PC-3 (cell line): ENCODE measurements at regions not wholly inside any gene's neighbourhood (a gene's known extent, or its start where the extent isn't known, plus 50 kb on each side); places are given as distances from the start of the nearest gene placed in this dataset.

Experiments used
- ATAC-seq: fragments of 200-7000 bp; cut with Tn5 transposase; 2 replicates; pipeline ENCODE4 v1.9.1; 2020; ENCODE audit warnings: mild to moderate bottlenecking, moderate library complexity
- BruUV-seq: library from RNA; stranded (reverse); fragments of 400-500 nt; replicated peaks from 2 replicates; lab custom pipeline; 2021; lab: Mats Ljungman, UMichigan
- CTCF ChIA-PET: fragments of 300-600 bp; sonication (Branson Sonifier 250); formaldehyde crosslinking; loops from one replicate; lab custom pipeline; 2022; ENCODE audit warnings: antibody characterized with exemption; lab: Charles Lee
- POLR2A ChIA-PET: fragments of 300-600 bp; sonication (Branson Sonifier 250); formaldehyde crosslinking; loops from one replicate; lab custom pipeline; 2022; ENCODE audit warnings: antibody characterized with exemption; ENCODE audit not compliant: unreplicated experiment; lab: Charles Lee
- DNase-seq: peaks from one replicate; pipeline ENCODE4 v3.0.0-alpha.2; 2015
- H2AFZ ChIP-seq: fragments of 300-600 bp; sonication (generic); 2 replicates; pipeline ENCODE4 v1.6.0; 2016; ENCODE audit warnings: antibody characterized with exemption, low read length
- H3F3A ChIP-seq: fragments of 300-600 bp; sonication (generic); one replicate; pipeline ENCODE4 v1.6.0; 2017; ENCODE audit warnings: antibody characterized with exemption, low read length, control low read depth, mild to moderate bottlenecking; ENCODE audit not compliant: unreplicated experiment
- H3K27ac ChIP-seq: fragments of 300-600 bp; sonication (generic); 2 replicates; pipeline ENCODE4 v1.5.1; 2016; ENCODE audit warnings: mild to moderate bottlenecking, low read length
- H3K27me3 ChIP-seq: fragments of 300-600 bp; sonication (generic); 2 replicates; pipeline ENCODE4 v1.6.1; 2016; ENCODE audit warnings: low read length, mixed read lengths
- H3K36me3 ChIP-seq: fragments of 300-600 bp; sonication (generic); 2 replicates; pipeline ENCODE4 v1.6.1; 2016; ENCODE audit warnings: low read depth, mixed run types, low read length, mixed read lengths
- H3K4me1 ChIP-seq: fragments of 300-600 bp; sonication (generic); 2 replicates; pipeline ENCODE4 v1.5.1; 2016; ENCODE audit warnings: low read length; ENCODE audit not compliant: insufficient read depth
- H3K4me2 ChIP-seq: fragments of 300-600 bp; sonication (generic); 2 replicates; pipeline ENCODE4 v1.6.0; 2016; ENCODE audit warnings: low read length
- H3K4me3 ChIP-seq: fragments of 300-600 bp; sonication (generic); 2 replicates; pipeline ENCODE4 v1.5.1; 2016; ENCODE audit warnings: mild to moderate bottlenecking, low read length, mixed read lengths
- H3K79me2 ChIP-seq: fragments of 300-600 bp; sonication (generic); 2 replicates; pipeline ENCODE4 v1.6.1; 2017; ENCODE audit warnings: low read length, mixed read lengths
- H3K9ac ChIP-seq: fragments of 300-600 bp; sonication (generic); 2 replicates; pipeline ENCODE4 v1.6.0; 2016; ENCODE audit warnings: mild to moderate bottlenecking, low read length
- H3K9me2 ChIP-seq: fragments of 300-600 bp; sonication (generic); replicated peaks from 2 replicates; pipeline ENCODE4 v1.6.1; 2016; ENCODE audit warnings: mixed run types, low read length, mixed read lengths
- H3K9me3 ChIP-seq: fragments of 300-600 bp; sonication (generic); 2 replicates; pipeline ENCODE4 v1.6.1; 2016; ENCODE audit warnings: low read length, mixed read lengths
- H4K20me1 ChIP-seq: fragments of 300-600 bp; sonication (generic); 2 replicates; pipeline ENCODE4 v1.6.1; 2016; ENCODE audit warnings: low read length, mixed read lengths
- EZH2 ChIP-seq: fragments of 300-600 bp; sonication (generic); IDR thresholded peaks from one replicate; pipeline ENCODE4 v1.6.1; 2017; ENCODE audit warnings: antibody characterized with exemption, mild to moderate bottlenecking, low read length; ENCODE audit not compliant: unreplicated experiment
- EZH2phosphoT487 ChIP-seq: fragments of 300-600 bp; sonication (generic); IDR thresholded peaks from 2 replicates; pipeline ENCODE4 v1.6.1; 2018; ENCODE audit warnings: mild to moderate bottlenecking, antibody characterized with exemption, low read length, borderline replicate concordance
- intact Hi-C: fragments of 100-400 bp; cut with micrococcal nuclease; formaldehyde crosslinking; loops from 2 replicates; pipeline ENCODE4 v1.9.0; 2023
- TF ChIP-seq, protein P1 (sequence below): fragments of 300-600 bp; sonication (generic); conservative IDR thresholded peaks from 2 replicates; pipeline ENCODE4 v1.5.1; 2017; ENCODE audit warnings: antibody characterized with exemption, low read depth, mild to moderate bottlenecking, low read length

DNA sequence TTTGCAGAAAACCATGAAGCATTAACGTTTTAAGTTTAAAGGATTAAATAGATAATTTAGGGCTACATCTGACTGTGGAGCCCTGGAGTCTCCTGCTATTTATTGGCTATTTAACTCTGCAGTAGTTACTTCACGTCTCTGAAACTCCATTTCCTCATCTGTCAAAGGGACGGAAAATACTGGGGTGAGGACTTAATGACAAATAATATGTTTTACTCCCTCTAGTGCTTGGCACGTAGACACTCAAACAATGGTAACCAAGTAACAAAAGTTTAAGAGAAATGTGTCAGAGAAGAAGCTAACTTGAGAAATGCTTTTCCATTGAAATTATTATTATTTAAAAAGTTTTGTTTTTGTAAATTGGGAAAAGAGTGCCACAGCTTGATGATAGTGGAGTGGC lies 130.7 kb upstream of the RCN1 start:
- H3K9ac ChIP-seq = no peak overlapping the region

DNA sequence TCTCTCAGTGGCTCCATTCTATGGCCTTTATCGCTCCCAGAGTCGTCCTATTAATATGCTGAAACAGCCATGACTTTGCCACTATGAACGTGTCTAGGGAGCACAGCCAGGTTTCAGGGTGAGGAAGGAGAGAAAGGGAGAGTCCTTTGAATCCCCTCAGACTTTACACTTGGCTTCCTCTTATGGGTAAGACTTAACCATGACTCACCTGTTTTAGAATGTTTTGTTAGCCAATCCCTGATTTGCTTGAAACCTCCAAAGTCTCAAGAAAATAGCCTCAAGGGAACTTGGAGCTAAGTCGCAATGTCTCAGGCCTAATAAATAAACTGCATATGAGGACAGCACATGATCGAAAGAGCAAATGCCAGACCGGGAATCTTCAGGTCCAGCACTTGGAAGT lies 131.2 kb upstream of the RCN1 start:
- DNase-seq (peak; percentile 83), ATAC-seq (peak; percentile 76)
- CTCF ChIA-PET = interaction anchor here (0.8 to 1.3 kb wide), 2 partner anchors 9 to 47 kb away, joined by 3 to 4 read pairs; no protein-coding TSS in a partner anchor
- H3K9me2 ChIP-seq = no peaks in the 10 kb centered on the region
- H3K4me2 ChIP-seq = peak overlapping the region; percentile 47
- peaks cover 16% of the 10 kb centered on the region for H3K4me1 ChIP-seq
- intact Hi-C loops = loop anchor here (5.0 kb wide), 3 partner anchors 147 to 562 kb away; partner anchors contain the start of gene PAX6
- no peaks in the 10 kb centered on the region for H3K27me3 ChIP-seq
- H2AFZ ChIP-seq = peak overlapping the region; percentile 48
- H3K4me3 ChIP-seq = no peak overlapping the region
- no peaks in the 10 kb centered on the region for H3F3A ChIP-seq
- H4K20me1 ChIP-seq = no peaks in the 10 kb centered on the region
- H3K36me3 ChIP-seq = no peaks in the 10 kb centered on the region
- no peak for TF ChIP-seq EZH2
- no peak for TF ChIP-seq EZH2phosphoT487
- TF ChIP-seq, protein P1, sequence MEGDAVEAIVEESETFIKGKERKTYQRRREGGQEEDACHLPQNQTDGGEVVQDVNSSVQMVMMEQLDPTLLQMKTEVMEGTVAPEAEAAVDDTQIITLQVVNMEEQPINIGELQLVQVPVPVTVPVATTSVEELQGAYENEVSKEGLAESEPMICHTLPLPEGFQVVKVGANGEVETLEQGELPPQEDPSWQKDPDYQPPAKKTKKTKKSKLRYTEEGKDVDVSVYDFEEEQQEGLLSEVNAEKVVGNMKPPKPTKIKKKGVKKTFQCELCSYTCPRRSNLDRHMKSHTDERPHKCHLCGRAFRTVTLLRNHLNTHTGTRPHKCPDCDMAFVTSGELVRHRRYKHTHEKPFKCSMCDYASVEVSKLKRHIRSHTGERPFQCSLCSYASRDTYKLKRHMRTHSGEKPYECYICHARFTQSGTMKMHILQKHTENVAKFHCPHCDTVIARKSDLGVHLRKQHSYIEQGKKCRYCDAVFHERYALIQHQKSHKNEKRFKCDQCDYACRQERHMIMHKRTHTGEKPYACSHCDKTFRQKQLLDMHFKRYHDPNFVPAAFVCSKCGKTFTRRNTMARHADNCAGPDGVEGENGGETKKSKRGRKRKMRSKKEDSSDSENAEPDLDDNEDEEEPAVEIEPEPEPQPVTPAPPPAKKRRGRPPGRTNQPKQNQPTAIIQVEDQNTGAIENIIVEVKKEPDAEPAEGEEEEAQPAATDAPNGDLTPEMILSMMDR = no peak
- no peaks in the 10 kb centered on the region for H3K79me2 ChIP-seq
- POLR2A ChIA-PET = no interaction called here
- H3K27ac ChIP-seq = peak overlapping the region; percentile 49
- H3K9me3 ChIP-seq = no peaks in the 10 kb centered on the region
- H3K9ac ChIP-seq = no peak overlapping the region
- no TSS peak for BruUV-seq

More for the DNA sequence above, 130.7 kb upstream of the RCN1 start:
- no peak for TF ChIP-seq EZH2phosphoT487
- TF ChIP-seq EZH2 = no peak
- TF ChIP-seq, protein P1 = no peak; the same call in 1 of the 2 replicates
- ATAC-seq (peak; percentile 22; the same call in 1 of the 2 replicates), DNase-seq (no peak)
- Histone ChIP-seq H3F3A (no peaks in the 10 kb centered on the region), H3K9me3 (no peaks in the 10 kb centered on the region), H3K4me2 (peak overlapping the region; percentile 47), H3K79me2 (no peaks in the 10 kb centered on the region), H3K4me3 (no peak overlapping the region), H3K27me3 (no peaks in the 10 kb centered on the region), H3K4me1 (peaks cover 16% of the 10 kb centered on the region), H3K27ac (peak overlapping the region; percentile 49), H3K36me3 (no peaks in the 10 kb centered on the region), H4K20me1 (no peaks in the 10 kb centered on the region), H2AFZ (peak overlapping the region; percentile 48), H3K9me2 (no peaks in the 10 kb centered on the region)
- intact Hi-C loops = no loop called here
- ChIA-PET CTCF (interaction anchor here (0.8 to 1.3 kb wide), 2 partner anchors 9 to 47 kb away, joined by 3 to 4 read pairs; no protein-coding TSS in a partner anchor), POLR2A (no interaction called here)
- BruUV-seq = no TSS peak

DNA sequence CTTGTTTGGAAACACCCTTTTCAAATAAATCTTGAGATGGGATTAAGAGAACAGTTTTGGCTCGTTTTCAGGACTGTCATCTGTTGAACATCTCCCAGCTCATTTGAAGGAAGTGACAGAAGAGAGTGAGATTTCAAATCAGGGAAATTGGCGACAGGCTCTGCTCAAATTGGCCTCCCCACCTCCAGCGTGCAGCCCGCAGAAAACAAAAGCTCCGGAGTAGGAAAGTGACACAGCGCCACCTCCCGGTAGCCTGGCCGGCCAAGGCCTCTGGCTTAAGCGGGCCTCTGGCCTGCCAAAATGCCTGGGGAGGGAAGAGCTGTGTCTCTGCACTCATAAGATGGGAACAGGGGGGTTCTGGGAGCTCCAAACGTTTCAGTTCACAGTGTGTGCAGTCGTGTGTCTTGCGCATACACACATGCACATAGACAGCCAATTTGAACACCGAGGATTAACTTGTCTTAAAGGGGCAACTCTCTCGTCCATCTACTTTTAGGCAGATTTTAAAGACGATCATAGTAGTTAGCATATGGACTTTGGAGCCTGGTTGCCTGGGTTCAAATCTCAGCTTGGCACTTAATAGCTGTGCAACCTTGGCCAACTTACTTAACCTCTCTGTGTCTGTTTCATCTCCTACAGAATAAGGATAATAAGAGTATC lies 132.7 kb upstream of the RCN1 start:
- peak; percentile 61 for ATAC-seq
- Histone ChIP-seq H3K4me1 (peaks cover 16% of the 10 kb centered on the region), H3K9me3 (no peaks in the 10 kb centered on the region), H3K79me2 (no peaks in the 10 kb centered on the region), H2AFZ (peak overlapping the region; percentile 35; the same call in 1 of the 2 replicates), H3K27me3 (no peaks in the 10 kb centered on the region), H3K27ac (no peak overlapping the region), H4K20me1 (no peaks in the 10 kb centered on the region), H3F3A (no peaks in the 10 kb centered on the region), H3K4me3 (no peak overlapping the region), H3K9me2 (no peaks in the 10 kb centered on the region), H3K9ac (no peak overlapping the region), H3K36me3 (no peaks in the 10 kb centered on the region), H3K4me2 (no peak overlapping the region; the same call in 1 of the 2 replicates)
- BruUV-seq = no TSS peak
- peak; percentile 77 for DNase-seq
- POLR2A ChIA-PET = no interaction called here
- TF ChIP-seq, protein P1 = peak; percentile 88
- TF ChIP-seq EZH2phosphoT487 = no peak
- no peak for TF ChIP-seq EZH2
- intact Hi-C loops = loop anchor here (5.0 kb wide), 3 partner anchors 146 to 561 kb away; partner anchors contain the start of gene PAX6
- CTCF ChIA-PET = interaction anchor here (0.5 to 1.1 kb wide), 7 partner anchors 17 to 588 kb away, joined by 3 to 4 read pairs (median 3); partner anchors contain the start of genes DCDC1 and DNAJC24
